ENCODE measurements at regions not wholly inside any gene's neighbourhood (a gene's known extent, or its start where the extent isn't known, plus 50 kb on each side); places are given as distances from the start of the nearest gene placed in this dataset.

DNA sequence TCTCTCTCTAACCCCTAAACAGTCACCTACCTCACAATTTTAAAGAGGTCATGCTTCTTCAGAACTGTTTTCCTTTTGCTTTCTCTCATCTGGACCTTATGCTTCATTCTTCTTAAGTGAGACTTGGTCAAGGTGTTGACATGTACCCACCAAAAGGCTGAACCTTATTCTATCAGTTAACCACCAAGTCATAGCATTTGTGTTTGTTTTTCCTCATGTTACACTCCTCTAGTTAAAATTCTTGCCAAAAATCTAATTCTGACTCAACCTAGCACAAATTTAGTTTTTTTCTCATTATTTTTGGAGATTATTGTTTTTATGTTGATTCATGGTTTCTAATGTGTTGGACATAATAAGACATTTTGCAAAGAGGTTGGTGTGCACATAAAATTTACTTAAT lies 578.6 kb downstream of the SLC16A7 start:
- TF ChIP-seq, protein P1, sequence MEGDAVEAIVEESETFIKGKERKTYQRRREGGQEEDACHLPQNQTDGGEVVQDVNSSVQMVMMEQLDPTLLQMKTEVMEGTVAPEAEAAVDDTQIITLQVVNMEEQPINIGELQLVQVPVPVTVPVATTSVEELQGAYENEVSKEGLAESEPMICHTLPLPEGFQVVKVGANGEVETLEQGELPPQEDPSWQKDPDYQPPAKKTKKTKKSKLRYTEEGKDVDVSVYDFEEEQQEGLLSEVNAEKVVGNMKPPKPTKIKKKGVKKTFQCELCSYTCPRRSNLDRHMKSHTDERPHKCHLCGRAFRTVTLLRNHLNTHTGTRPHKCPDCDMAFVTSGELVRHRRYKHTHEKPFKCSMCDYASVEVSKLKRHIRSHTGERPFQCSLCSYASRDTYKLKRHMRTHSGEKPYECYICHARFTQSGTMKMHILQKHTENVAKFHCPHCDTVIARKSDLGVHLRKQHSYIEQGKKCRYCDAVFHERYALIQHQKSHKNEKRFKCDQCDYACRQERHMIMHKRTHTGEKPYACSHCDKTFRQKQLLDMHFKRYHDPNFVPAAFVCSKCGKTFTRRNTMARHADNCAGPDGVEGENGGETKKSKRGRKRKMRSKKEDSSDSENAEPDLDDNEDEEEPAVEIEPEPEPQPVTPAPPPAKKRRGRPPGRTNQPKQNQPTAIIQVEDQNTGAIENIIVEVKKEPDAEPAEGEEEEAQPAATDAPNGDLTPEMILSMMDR (IDR thresholded peaks at IDR 0.05): no peak
- TF ChIP-seq POLR2A (IDR thresholded peaks at IDR 0.05): no peak

Measured in adrenal gland (tissue), 5 donors.